Mucosa of descending colon (tissue), 3 donors: ENCODE measurements at regions not wholly inside any gene's neighbourhood (a gene's known extent, or its start where the extent isn't known, plus 50 kb on each side); places are given as distances from the start of the nearest gene placed in this dataset.

Experiments used
- ATAC-seq: fragments of 200-7000 bp; cut with Tn5 transposase; one replicate; pipeline ENCODE4 v1.9.1; 2020; ENCODE audit warnings: mild to moderate bottlenecking, moderate library complexity
- DNase-seq, 3 donors: peaks; one replicate each; pipeline ENCODE4 v3.0.0-alpha.2; 2020
- H3K36me3 ChIP-seq: fragments of 200-600 bp; one replicate; pipeline ENCODE4 v1.8.0; 2021; ENCODE audit warnings: low read depth, mild to moderate bottlenecking
- H3K4me1 ChIP-seq: fragments of 200-600 bp; one replicate; pipeline ENCODE4 v1.8.0; 2021; ENCODE audit warnings: low read depth, mild to moderate bottlenecking
- H3K4me3 ChIP-seq: fragments of 200-600 bp; one replicate; pipeline ENCODE4 v1.8.0; 2021; ENCODE audit warnings: mild to moderate bottlenecking
- H3K9me3 ChIP-seq: fragments of 200-600 bp; one replicate; pipeline ENCODE4 v1.8.0; 2021; ENCODE audit warnings: mild to moderate bottlenecking
- CTCF ChIP-seq: fragments of 200-600 bp; IDR thresholded peaks from one replicate; pipeline ENCODE4 v1.8.0; 2022; ENCODE audit warnings: antibody characterized with exemption, mild to moderate bottlenecking
- intact Hi-C, 2 donors: fragments of 100-400 bp; cut with DNase I in 1 of 2; cut with micrococcal nuclease in 1 of 2; formaldehyde crosslinking; loops; one replicate each; pipeline versions ENCODE4 v1.11.0 to v1.11.1; 2022; cut with DNase I, micrococcal nuclease
- donor health status: DM: no; HTN: no; CAD: no; lungs with moderate emphysema.
- donor health status: DM: no; HTN: no; CAD: no.
- donor health status: DM: no; HTN: yes; CAD: no.

GRCh38 chr4:178712486-178712885 lies 1270.2 kb upstream of the AGA start:
- Histone ChIP-seq H3K4me3 (no peak overlapping the region), H3K9me3 (peaks cover 3% of the 10 kb centered on the region), H3K4me1 (no peaks in the 10 kb centered on the region), H3K36me3 (no peaks in the 10 kb centered on the region)
- ATAC-seq (no peak), DNase-seq (no peak)
- TF ChIP-seq CTCF, result no peak
- intact Hi-C loops, result no loop called here

- no peak for DNase-seq
- no peak for TF ChIP-seq CTCF
- Histone ChIP-seq H3K9me3 (no peaks in the 10 kb centered on the region), H3K36me3 (no peaks in the 10 kb centered on the region), H3K4me1 (no peaks in the 10 kb centered on the region), H3K4me3 (no peak overlapping the region)
- no peak for ATAC-seq
- intact Hi-C loops, result no loop called here
Measured at GRCh38 chr4:178738026-178738425, 1295.8 kb upstream of the AGA start.

GRCh38 chr4:178745203-178745602 lies 1303.0 kb upstream of the AGA start:
- DNase-seq (no peak), ATAC-seq (no peak)
- no peaks in the 10 kb centered on the region for H3K9me3 ChIP-seq
- intact Hi-C loops, result no loop called here
- TF ChIP-seq CTCF, result no peak
- H3K4me3 ChIP-seq, result no peak overlapping the region
- H3K36me3 ChIP-seq, result no peaks in the 10 kb centered on the region
- no peaks in the 10 kb centered on the region for H3K4me1 ChIP-seq

- H3K36me3 ChIP-seq, result no peaks in the 10 kb centered on the region
- H3K4me3 ChIP-seq, result no peak overlapping the region
- no peaks in the 10 kb centered on the region for H3K4me1 ChIP-seq
- no peaks in the 10 kb centered on the region for H3K9me3 ChIP-seq
- no peak for ATAC-seq
- no peak for DNase-seq
- TF ChIP-seq CTCF, result no peak
- intact Hi-C loops, result no loop called here
Measured at GRCh38 chr4:178752954-178753525, 1310.8 kb upstream of the AGA start.

- ATAC-seq (no peak), DNase-seq (no peak)
- H3K4me3 ChIP-seq, result no peak overlapping the region
- no peaks in the 10 kb centered on the region for H3K36me3 ChIP-seq
- TF ChIP-seq CTCF, result no peak
- intact Hi-C loops, result no loop called here
- no peaks in the 10 kb centered on the region for H3K9me3 ChIP-seq
- H3K4me1 ChIP-seq, result no peaks in the 10 kb centered on the region
Measured at GRCh38 chr4:178778496-178778895, 1336.3 kb upstream of the AGA start.

GRCh38 chr4:178781779-178782178 lies 1339.5 kb upstream of the AGA start:
- Histone ChIP-seq H3K4me3 (no peak overlapping the region), H3K36me3 (no peaks in the 10 kb centered on the region), H3K9me3 (no peaks in the 10 kb centered on the region), H3K4me1 (no peaks in the 10 kb centered on the region)
- DNase-seq (no peak), ATAC-seq (no peak)
- intact Hi-C loops, result no loop called here
- TF ChIP-seq CTCF, result no peak
